ENCODE measurements at regions not wholly inside any gene's neighbourhood (a gene's known extent, or its start where the extent isn't known, plus 50 kb on each side); places are given as distances from the start of the nearest gene placed in this dataset.

- no peak for DNase-seq
Measured at GRCh38 chr16:8372141-8372540, 218.2 kb downstream of the TMEM114 start.

DNA sequence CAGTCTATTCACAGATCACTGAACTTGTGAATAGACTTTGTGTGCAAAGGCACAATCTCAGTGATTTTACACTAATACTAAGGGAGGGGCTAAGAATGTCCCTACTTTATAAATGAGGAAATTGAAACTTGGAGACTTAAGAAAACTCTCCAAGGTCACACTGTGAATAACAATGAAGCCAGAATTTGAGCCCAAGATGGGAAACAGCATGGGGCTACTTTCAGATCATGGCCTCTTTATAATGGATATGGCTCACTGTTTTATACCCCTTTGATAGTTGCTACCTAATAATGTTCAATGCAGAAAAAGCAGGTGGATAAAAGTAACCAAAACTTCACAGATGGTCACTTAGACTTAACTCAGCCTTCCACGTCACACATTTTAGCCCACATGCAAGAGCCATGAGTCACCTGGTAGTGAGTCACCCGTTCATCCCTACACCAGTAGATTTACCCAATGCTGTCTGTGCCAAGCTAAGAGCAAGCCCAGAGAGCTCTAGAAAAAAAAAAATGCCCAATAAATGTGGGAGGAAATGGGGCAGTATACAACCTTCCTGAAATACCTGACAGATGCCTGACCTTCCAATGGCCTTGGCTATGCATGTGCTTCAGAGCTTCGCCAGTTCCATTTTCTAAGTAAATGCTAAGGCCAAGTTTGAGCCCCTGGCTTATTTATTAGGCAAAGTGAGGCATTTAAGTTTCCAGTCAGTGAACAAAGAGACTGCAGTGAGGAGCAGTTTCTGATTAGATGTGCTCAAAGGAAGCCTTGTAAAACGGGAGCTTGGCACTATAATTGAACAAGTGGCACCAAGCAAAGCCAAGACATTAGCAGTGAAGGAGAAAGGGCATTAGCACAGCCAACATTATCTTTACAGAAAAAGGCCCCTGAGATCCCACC lies 219.7 kb downstream of the TMEM114 start:
- no peak for DNase-seq

DNA sequence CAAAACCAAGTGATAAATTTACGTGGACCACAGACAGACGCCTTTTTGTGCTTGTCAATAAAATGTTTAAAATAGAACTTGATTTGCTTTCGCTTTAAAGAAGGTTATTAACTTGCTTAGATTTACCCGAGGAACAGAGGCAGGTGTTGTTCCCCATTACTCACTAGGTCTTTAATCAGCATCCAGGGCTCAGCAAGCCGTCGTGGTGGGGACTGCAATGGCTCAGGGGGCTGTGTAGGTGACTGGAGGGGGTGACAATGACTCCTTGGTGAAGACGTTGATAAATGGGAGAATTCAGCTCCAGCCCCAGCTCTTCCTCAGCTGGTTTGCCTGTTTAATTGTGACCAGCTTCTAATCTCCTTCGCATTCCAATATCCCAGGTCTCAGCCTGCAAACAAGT lies 231.4 kb downstream of the TMEM114 start:
- DNase-seq = no peak

DNA sequence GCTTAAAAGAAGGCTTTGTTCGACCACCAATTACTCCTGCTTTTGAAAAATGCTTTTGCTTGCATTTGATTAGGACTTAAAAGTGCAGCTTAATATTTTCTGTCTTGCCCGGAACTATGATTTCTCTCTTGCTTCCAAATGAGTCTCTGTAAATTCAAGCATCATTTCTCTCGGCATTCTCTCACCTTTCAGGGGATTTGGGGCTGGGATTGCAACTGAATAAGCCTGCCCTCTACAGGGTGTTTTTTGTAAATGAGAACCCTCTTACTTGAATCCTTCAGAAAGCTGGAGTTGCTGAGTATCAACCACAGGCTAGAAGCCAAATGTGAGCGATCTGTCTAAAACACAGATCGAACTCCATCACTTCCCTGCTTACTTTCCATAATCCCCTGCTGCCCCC lies 234.6 kb downstream of the TMEM114 start:
- no peak for DNase-seq

DNA sequence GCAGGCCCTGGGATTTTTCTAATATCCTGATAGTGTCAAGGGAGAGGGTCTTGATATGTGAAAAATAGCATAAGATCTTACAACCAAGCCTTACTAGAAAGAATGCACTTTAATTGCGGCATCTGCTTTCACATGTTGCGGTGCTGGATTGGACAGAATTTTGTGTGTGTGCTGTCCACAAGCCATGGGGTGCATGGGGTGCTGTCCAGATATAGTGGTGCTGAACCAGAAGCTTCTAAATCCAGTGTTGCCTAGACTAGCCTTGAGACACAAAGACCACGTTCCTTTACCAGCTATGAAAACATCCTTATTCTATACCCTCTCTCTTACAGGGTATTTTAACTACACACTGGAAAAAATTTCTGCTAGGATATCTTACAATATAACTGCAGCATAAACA lies 244.0 kb downstream of the TMEM114 start:
- DNase-seq = no peak

DNA sequence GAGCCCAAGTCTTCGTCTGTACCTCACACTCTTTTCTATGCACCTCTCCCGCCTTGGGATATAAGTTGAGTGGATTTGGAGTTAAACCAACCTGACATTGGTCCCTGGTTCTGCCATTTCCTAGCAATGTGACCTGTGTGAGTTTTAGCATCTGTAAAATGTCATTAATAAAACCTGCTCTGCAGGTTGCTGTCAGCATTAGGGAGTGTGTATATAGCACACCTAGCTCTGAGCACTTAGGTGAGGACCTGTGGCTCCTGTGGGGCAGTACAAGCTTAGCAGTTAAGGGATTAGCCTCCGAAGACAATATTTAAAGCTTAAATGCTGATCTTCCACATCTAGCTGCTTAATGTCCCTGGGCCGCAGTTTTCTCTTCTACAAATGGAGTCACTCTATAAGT lies 248.0 kb downstream of the TMEM114 start:
- no peak for DNase-seq

GRCh38 chr16:8330761-8331160 lies 259.6 kb downstream of the TMEM114 start:
- DNase-seq = no peak

- DNase-seq = no peak
Measured at GRCh38 chr16:8326232-8326631, 264.1 kb downstream of the TMEM114 start.

- DNase-seq = no peak
Measured at GRCh38 chr16:8323153-8323552, 267.2 kb downstream of the TMEM114 start.

DNA sequence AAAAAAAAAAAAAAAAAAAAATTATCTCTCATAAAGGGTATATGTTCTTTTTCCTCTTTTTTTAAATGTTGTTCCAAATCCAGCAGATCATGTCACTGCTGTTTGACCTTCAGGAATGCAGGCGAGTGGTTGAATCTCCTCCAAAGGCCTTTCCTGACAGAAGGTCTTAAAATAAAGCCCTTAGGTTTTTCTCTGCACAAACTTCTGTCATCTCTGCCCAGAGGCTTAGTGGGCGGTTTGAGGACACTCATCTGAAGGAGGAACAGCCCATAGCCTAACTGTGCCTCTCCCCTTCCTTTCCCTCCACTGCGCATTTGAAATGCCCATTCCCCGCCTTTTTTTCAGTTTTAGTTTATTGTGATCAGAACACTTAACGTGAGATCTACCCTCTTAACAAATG lies 270.2 kb downstream of the TMEM114 start:
- no peak for DNase-seq

GRCh38 chr16:8310816-8311215 lies 279.5 kb downstream of the TMEM114 start:
- DNase-seq = no peak

- no peak for DNase-seq
Measured at GRCh38 chr16:8310323-8310722, 280.0 kb downstream of the TMEM114 start.

GRCh38 chr16:8305201-8305600 lies 285.1 kb downstream of the TMEM114 start:
- no peak for DNase-seq

GRCh38 chr16:8299635-8300034 lies 290.7 kb downstream of the TMEM114 start:
- DNase-seq = no peak

DNA sequence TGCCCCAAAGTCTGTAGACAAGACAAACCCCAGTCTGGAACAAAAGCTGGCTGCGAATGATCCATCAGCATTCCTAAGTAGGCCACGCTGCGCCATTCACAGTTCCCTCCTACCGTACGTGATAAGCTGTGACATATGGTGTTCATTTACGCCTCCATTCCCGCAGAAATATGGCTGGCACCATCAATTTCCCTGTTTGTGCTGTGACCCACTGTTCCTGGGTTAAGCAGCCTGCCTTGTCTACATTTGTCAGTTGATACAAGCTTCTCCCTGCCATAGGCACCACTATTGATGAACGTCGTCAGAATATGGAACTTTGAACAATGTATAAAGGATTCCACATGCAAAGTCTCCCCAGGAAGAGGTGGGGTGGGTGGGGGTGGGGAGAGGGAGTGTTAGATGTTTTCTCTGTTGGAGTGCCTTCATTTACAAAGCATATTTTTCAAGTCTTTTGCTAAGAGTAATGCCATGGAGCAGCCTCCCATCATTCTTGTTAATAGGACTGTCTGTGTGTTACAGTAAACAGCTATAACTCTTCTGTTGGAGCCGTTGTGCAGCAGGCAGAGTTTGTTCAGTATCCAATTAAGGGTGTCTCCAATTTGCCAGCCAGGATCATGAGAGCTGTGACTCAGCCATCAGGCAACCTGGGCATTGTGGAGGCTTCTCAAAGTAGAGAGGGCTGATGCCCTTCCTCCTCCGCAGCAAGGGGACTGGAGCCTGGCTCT lies 294.6 kb downstream of the TMEM114 start:
- DNase-seq = no peak

- DNase-seq = no peak
Measured at GRCh38 chr16:8293413-8293812, 296.9 kb downstream of the TMEM114 start.

- no peak for DNase-seq
Measured at GRCh38 chr16:8292271-8292670, 298.0 kb downstream of the TMEM114 start.

GRCh38 chr16:8286348-8286747 lies 304.0 kb downstream of the TMEM114 start:
- no peak for DNase-seq

- DNase-seq = peak; percentile 4
Measured at GRCh38 chr16:8283195-8283594, 307.1 kb downstream of the TMEM114 start.

- no peak for DNase-seq
Measured at GRCh38 chr16:8278031-8278580, 312.2 kb downstream of the TMEM114 start.

- DNase-seq = no peak
Measured at GRCh38 chr16:8271344-8271743, 319.0 kb downstream of the TMEM114 start.

DNA sequence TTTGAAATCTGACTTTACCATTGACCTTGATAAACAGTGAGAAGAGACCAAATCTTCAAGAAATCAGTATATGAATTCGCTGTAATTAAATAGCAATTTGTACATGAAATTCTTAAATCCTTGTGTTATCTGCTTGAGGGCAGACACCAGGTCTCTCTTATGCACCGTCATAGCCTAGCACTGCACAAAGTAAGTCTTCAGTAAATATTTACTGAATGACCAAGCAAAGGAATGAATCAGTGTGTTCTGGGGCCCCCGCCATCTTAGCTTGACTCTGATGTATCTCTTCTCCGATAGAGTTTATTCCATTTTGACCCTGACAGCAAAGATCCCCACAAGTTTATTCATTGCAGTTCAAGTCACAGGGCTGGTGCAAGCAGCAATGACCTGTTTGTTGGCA lies 328.0 kb downstream of the TMEM114 start:
- no peak for DNase-seq

- DNase-seq = no peak
Measured at GRCh38 chr16:8260140-8260539, 330.2 kb downstream of the TMEM114 start.

- DNase-seq = no peak
Measured at GRCh38 chr16:8258523-8258922, 331.8 kb downstream of the TMEM114 start.

All from NCI-H2171 treated with DMSO at 0.1 percent for 48 hours (cell line).